WTC11 (cell line): ENCODE measurements at regions not wholly inside any gene's neighbourhood (a gene's known extent, or its start where the extent isn't known, plus 50 kb on each side); places are given as distances from the start of the nearest gene placed in this dataset.

Experiments
- ATAC-seq: fragments of 200-7000 bp; cut with Tn5 transposase; 2 replicates; pipeline ENCODE4 v1.10.0; 2021; ENCODE audit warnings: mild to moderate bottlenecking, moderate library complexity
- CTCF ChIA-PET: fragments of 300-600 bp; sonication (Branson Sonifier 250); formaldehyde crosslinking; loops from one replicate; lab custom pipeline; 2021; ENCODE audit warnings: antibody characterized with exemption; lab: Charles Lee
- POLR2A ChIA-PET: fragments of 350-600 bp; sonication (Branson Sonifier 250); formaldehyde crosslinking; loops from one replicate; lab custom pipeline; 2021; ENCODE audit warnings: antibody characterized with exemption; lab: Charles Lee
- DNase-seq: peaks from one replicate; pipeline ENCODE4 v3.0.0; 2021; ENCODE audit warnings: low spot score
- H3K27ac Mint-ChIP-seq: 2 replicates; pipeline ENCODE4 v1.8.0; 2021; ENCODE audit warnings: mixed read lengths
- H3K27me3 Mint-ChIP-seq: 2 replicates; pipeline ENCODE4 v1.8.0; 2021; ENCODE audit warnings: low read depth, mild to moderate bottlenecking, moderate library complexity, mixed read lengths
- H3K36me3 Mint-ChIP-seq: 2 replicates; pipeline ENCODE4 v1.8.0; 2021; ENCODE audit warnings: mixed read lengths
- H3K4me1 Mint-ChIP-seq: 2 replicates; pipeline ENCODE4 v1.8.0; 2022; ENCODE audit warnings: mixed read lengths
- H3K4me3 Mint-ChIP-seq: 2 replicates; pipeline ENCODE4 v1.8.0; 2021; ENCODE audit warnings: mild to moderate bottlenecking, moderate library complexity, mixed read lengths
- H3K9me3 Mint-ChIP-seq: 2 replicates; pipeline ENCODE4 v1.8.0; 2021; ENCODE audit warnings: mixed read lengths
- CREB1 ChIP-seq: sonication (generic); formaldehyde crosslinking; IDR thresholded peaks from 2 replicates; pipeline ENCODE4 v1.8.0; 2023; ENCODE audit warnings: mild to moderate bottlenecking, missing genetic modification reagents
- E2F1 ChIP-seq: sonication (generic); formaldehyde crosslinking; IDR thresholded peaks from 2 replicates; pipeline ENCODE4 v1.8.0; 2022; ENCODE audit warnings: mild to moderate bottlenecking, missing genetic modification reagents
- FOXJ3 ChIP-seq: sonication (generic); formaldehyde crosslinking; IDR thresholded peaks from 2 replicates; pipeline ENCODE4 v1.9.0; 2021; ENCODE audit warnings: missing genetic modification reagents, mild to moderate bottlenecking, borderline replicate concordance
- HMGA2 ChIP-seq: fragments of 250-450 bp; sonication (Bioruptor Pico); IDR thresholded peaks from 2 replicates; pipeline ENCODE4 v1.4.0; 2021; ENCODE audit warnings: mild to moderate bottlenecking, moderate library complexity
- MAX ChIP-seq: sonication (generic); formaldehyde crosslinking; IDR thresholded peaks from 2 replicates; pipeline ENCODE4 v1.8.0; 2022; ENCODE audit warnings: mild to moderate bottlenecking, missing genetic modification reagents
- MXD4 ChIP-seq: fragments of 250-450 bp; sonication (Bioruptor Pico); IDR thresholded peaks from 2 replicates; pipeline ENCODE4 v1.8.0; 2021; ENCODE audit warnings: mild to moderate bottlenecking, moderate library complexity, borderline replicate concordance
- MYBL2 ChIP-seq: sonication (generic); formaldehyde crosslinking; IDR thresholded peaks from 2 replicates; pipeline ENCODE4 v1.8.1; 2023; ENCODE audit warnings: mild to moderate bottlenecking, moderate library complexity, missing genetic modification reagents
- NR1H2 ChIP-seq: sonication (generic); formaldehyde crosslinking; IDR thresholded peaks from 2 replicates; pipeline ENCODE4 v1.9.0; 2021; ENCODE audit warnings: mild to moderate bottlenecking, moderate library complexity, missing genetic modification reagents
- NR2C2 ChIP-seq: sonication (generic); formaldehyde crosslinking; IDR thresholded peaks from 2 replicates; pipeline ENCODE4 v1.8.0; 2022; ENCODE audit warnings: mild to moderate bottlenecking, missing genetic modification reagents
- OVOL2 ChIP-seq: fragments of 250-450 bp; sonication (Bioruptor Pico); IDR thresholded peaks from 2 replicates; pipeline ENCODE4 v1.9.0; 2021; ENCODE audit warnings: mild to moderate bottlenecking, borderline replicate concordance
- PRDM15 ChIP-seq: sonication (generic); formaldehyde crosslinking; IDR thresholded peaks from 2 replicates; pipeline ENCODE4 v1.8.0; 2022; ENCODE audit warnings: missing genetic modification reagents
- RORB ChIP-seq: fragments of 250-450 bp; sonication (Bioruptor Pico); IDR thresholded peaks from 2 replicates; pipeline ENCODE4 v1.9.0; 2021; ENCODE audit warnings: mild to moderate bottlenecking
- SMAD3 ChIP-seq: sonication (generic); formaldehyde crosslinking; IDR thresholded peaks from 2 replicates; pipeline ENCODE4 v1.8.0; 2022; ENCODE audit warnings: missing genetic modification reagents, mild to moderate bottlenecking, borderline replicate concordance
- SOX15 ChIP-seq: fragments of 250-450 bp; sonication (Bioruptor Pico); IDR thresholded peaks from 2 replicates; pipeline ENCODE4 v1.9.0; 2021; ENCODE audit warnings: mild to moderate bottlenecking
- TP53 ChIP-seq: sonication (generic); formaldehyde crosslinking; IDR thresholded peaks from 2 replicates; pipeline ENCODE4 v1.8.1; 2023; ENCODE audit warnings: mild to moderate bottlenecking, missing genetic modification reagents
- USF2 ChIP-seq: sonication (generic); formaldehyde crosslinking; IDR thresholded peaks from 2 replicates; pipeline ENCODE4 v1.8.1; 2023; ENCODE audit warnings: mild to moderate bottlenecking, missing genetic modification reagents, moderate library complexity
- ZBTB21 ChIP-seq: sonication (generic); formaldehyde crosslinking; IDR thresholded peaks from 2 replicates; pipeline ENCODE4 v1.8.1; 2023; ENCODE audit warnings: mild to moderate bottlenecking, missing genetic modification reagents, borderline replicate concordance
- ZNF219 ChIP-seq: sonication (generic); formaldehyde crosslinking; IDR thresholded peaks from 2 replicates; pipeline ENCODE4 v1.8.0; 2023; ENCODE audit warnings: missing genetic modification reagents, mild to moderate bottlenecking, borderline replicate concordance
- ZNF425 ChIP-seq: fragments of 250-450 bp; sonication (Bioruptor Pico); conservative IDR thresholded peaks from 2 replicates; pipeline ENCODE4 v1.9.0; 2021; ENCODE audit warnings: mild to moderate bottlenecking

- Mint-ChIP-seq H3K27ac (no peak overlapping the region), H3K9me3 (no peaks in the 10 kb centered on the region), H3K36me3 (no peaks in the 10 kb centered on the region), H3K4me1 (peaks cover 12% of the 10 kb centered on the region), H3K27me3 (no peaks in the 10 kb centered on the region), H3K4me3 (no peak overlapping the region)
- ChIA-PET CTCF (no interaction called here), POLR2A (no interaction called here)
- no peak for ATAC-seq
- no peak for DNase-seq
- no peak for TF ChIP-seq HMGA2 (CRISPR knock-in tag)
Measured at GRCh38 chr9:13450723-13451122, 171.2 kb upstream of the MPDZ start.

- no peak overlapping the region for H3K4me3 Mint-ChIP-seq
- POLR2A ChIA-PET: no interaction called here
Measured at GRCh38 chr9:13448482-13448881, 169.0 kb upstream of the MPDZ start.

GRCh38 chr9:13447843-13448422 lies 168.4 kb upstream of the MPDZ start:
- no peaks in the 10 kb centered on the region for H3K27me3 Mint-ChIP-seq
- no peak overlapping the region for H3K27ac Mint-ChIP-seq
- H3K4me3 Mint-ChIP-seq: no peak overlapping the region
- no peaks in the 10 kb centered on the region for H3K36me3 Mint-ChIP-seq
- ATAC-seq (peak; percentile 75), DNase-seq (no peak)
- peaks cover 30% of the 10 kb centered on the region for H3K4me1 Mint-ChIP-seq
- CTCF ChIA-PET: interaction anchor here (1.1 kb wide), 1 partner anchor 20 kb away, joined by 3 read pairs; no protein-coding TSS in a partner anchor
- POLR2A ChIA-PET: no interaction called here
- no peak for TF ChIP-seq ZNF425 (CRISPR knock-in tag)
- TF ChIP-seq PRDM15: no peak
- TF ChIP-seq CREB1 (CRISPR knock-in tag): no peak
- H3K9me3 Mint-ChIP-seq: no peaks in the 10 kb centered on the region

More at GRCh38 chr9:13448482-13448881, 169.0 kb upstream of the MPDZ start:
- DNase-seq: no peak
- no peak overlapping the region; the same call in 1 of the 2 replicates for H3K27ac Mint-ChIP-seq
- H3K9me3 Mint-ChIP-seq: no peaks in the 10 kb centered on the region
- peaks cover 28% of the 10 kb centered on the region for H3K4me1 Mint-ChIP-seq
- no peak for ATAC-seq
- no peaks in the 10 kb centered on the region for H3K27me3 Mint-ChIP-seq
- CTCF ChIA-PET: interaction anchor here (1.1 kb wide), 1 partner anchor 20 kb away, joined by 3 read pairs; no protein-coding TSS in a partner anchor
- H3K36me3 Mint-ChIP-seq: no peaks in the 10 kb centered on the region
- no peak for TF ChIP-seq MYBL2
- no peak for TF ChIP-seq SOX15
- no peak for TF ChIP-seq ZNF219 (CRISPR knock-in tag)
- TF ChIP-seq NR2C2 (CRISPR knock-in tag): no peak
- TF ChIP-seq OVOL2 (CRISPR knock-in tag): no peak
- no peak for TF ChIP-seq SMAD3 (CRISPR knock-in tag)
- TF ChIP-seq, all 79 proteins: peak for 0

GRCh38 chr9:13446938-13447842 lies 167.7 kb upstream of the MPDZ start:
- CTCF ChIA-PET: no interaction called here
- peaks cover 30% of the 10 kb centered on the region for H3K4me1 Mint-ChIP-seq
- ATAC-seq (no peak), DNase-seq (no peak)
- POLR2A ChIA-PET: no interaction called here
- no peaks in the 10 kb centered on the region for H3K27me3 Mint-ChIP-seq
- no peaks in the 10 kb centered on the region for H3K36me3 Mint-ChIP-seq
- H3K27ac Mint-ChIP-seq: no peak overlapping the region
- no peaks in the 10 kb centered on the region for H3K9me3 Mint-ChIP-seq
- H3K4me3 Mint-ChIP-seq: no peak overlapping the region
- TF ChIP-seq E2F1 (no peak), SOX15 (no peak), NR2C2 (CRISPR knock-in tag) (no peak), RORB (CRISPR knock-in tag) (no peak), NR1H2 (CRISPR knock-in tag) (no peak), HMGA2 (CRISPR knock-in tag) (no peak), TP53 (CRISPR knock-in tag) (no peak), MXD4 (CRISPR knock-in tag) (no peak), USF2 (CRISPR knock-in tag) (no peak), FOXJ3 (CRISPR knock-in tag) (no peak), MAX (no peak), ZBTB21 (CRISPR knock-in tag) (no peak)
